Neural cell (in vitro differentiated cells): ENCODE measurements at regions not wholly inside any gene's neighbourhood (a gene's known extent, or its start where the extent isn't known, plus 50 kb on each side); places are given as distances from the start of the nearest gene placed in this dataset.

Experiments
- H2AFZ ChIP-seq: fragments of 200-600, 300-800 bp; sonication (generic), shearing (Covaris generic); 2 replicates; pipeline ENCODE4 v1.6.0; 2014; ENCODE audit warnings: low read depth, mild to moderate bottlenecking, antibody characterized with exemption, low read length, moderate library complexity
- H3F3A ChIP-seq: fragments of 200-600 bp; shearing (Covaris generic); 2 replicates; pipeline ENCODE4 v1.6.1; 2016; ENCODE audit warnings: mild to moderate bottlenecking, moderate library complexity, mixed read lengths, antibody characterized with exemption, low read length; ENCODE audit not compliant: insufficient read depth, poor library complexity, severe bottlenecking
- H3K27ac ChIP-seq: fragments of 200-600, 300-800 bp; sonication (generic), shearing (Covaris generic); 2 replicates; pipeline ENCODE4 v1.5.1; 2014; ENCODE audit warnings: mild to moderate bottlenecking, low read length, moderate library complexity
- H3K27me3 ChIP-seq: fragments of 300-800, 200-600 bp; sonication (generic), shearing (Covaris generic); 2 replicates; pipeline ENCODE4 v1.6.0; 2014; ENCODE audit warnings: mild to moderate bottlenecking, low read depth, low read length, moderate library complexity; ENCODE audit not compliant: insufficient read depth
- H3K36me3 ChIP-seq: fragments of 300-800, 200-600 bp; sonication (generic), shearing (Covaris generic); 2 replicates; pipeline ENCODE4 v1.5.1; 2014; ENCODE audit warnings: mild to moderate bottlenecking, antibody characterized with exemption, low read length, moderate library complexity; ENCODE audit not compliant: insufficient read depth
- H3K4me2 ChIP-seq: fragments of 300-800, 200-600 bp; sonication (generic), shearing (Covaris generic); 2 replicates; pipeline ENCODE4 v1.6.0; 2014; ENCODE audit warnings: mild to moderate bottlenecking, low read length
- H3K4me3 ChIP-seq: fragments of 300-800, 200-600 bp; sonication (generic), shearing (Covaris generic); 2 replicates; pipeline ENCODE4 v1.5.1; 2014; ENCODE audit warnings: mild to moderate bottlenecking, low read length, moderate library complexity
- H3K79me2 ChIP-seq: fragments of 200-600 bp; shearing (Covaris generic); replicated peaks from 2 replicates; pipeline ENCODE4 v1.6.0; 2014; ENCODE audit warnings: mild to moderate bottlenecking, low read length, moderate library complexity; ENCODE audit not compliant: insufficient read depth
- H3K9ac ChIP-seq: fragments of 300-800, 200-600 bp; sonication (generic), shearing (Covaris generic); 2 replicates; pipeline ENCODE4 v1.6.1; 2016; ENCODE audit warnings: mild to moderate bottlenecking, low read length, mixed read lengths
- H3K9me2 ChIP-seq: fragments of 200-600 bp; shearing (Covaris generic); 2 replicates; pipeline ENCODE4 v1.6.1; 2016; ENCODE audit warnings: mild to moderate bottlenecking, low read length, mixed read lengths; ENCODE audit not compliant: insufficient read depth
- H3K9me3 ChIP-seq: fragments of 200-600, 300-800 bp; sonication (generic), shearing (Covaris generic); 2 replicates; pipeline ENCODE4 v1.6.1; 2016; ENCODE audit warnings: mild to moderate bottlenecking, mixed run types, low read length, moderate library complexity, mixed read lengths
- H4K20me1 ChIP-seq: fragments of 200-600 bp; shearing (Covaris generic); 2 replicates; pipeline ENCODE4 v1.6.1; 2016; ENCODE audit warnings: mild to moderate bottlenecking, mixed run types; ENCODE audit not compliant: insufficient read depth
- EP300 ChIP-seq: fragments of 450-650 bp; conservative IDR thresholded peaks from 2 replicates; pipeline ENCODE4 v1.6.1; 2014; ENCODE audit warnings: antibody characterized with exemption, mild to moderate bottlenecking, moderate library complexity; ENCODE audit not compliant: poor library complexity, severe bottlenecking
- EZH2 ChIP-seq: fragments of 200-600, 300-800 bp; shearing (Covaris generic), sonication (generic); IDR thresholded peaks from 2 replicates; pipeline ENCODE4 v1.6.1; 2014; ENCODE audit warnings: antibody characterized with exemption, low read length, borderline replicate concordance, mild to moderate bottlenecking; ENCODE audit not compliant: insufficient read depth, poor library complexity, severe bottlenecking
- MXI1 ChIP-seq: fragments of 450-650 bp; conservative IDR thresholded peaks from 2 replicates; pipeline ENCODE4 v1.6.1; 2014; ENCODE audit warnings: antibody characterized with exemption, mild to moderate bottlenecking; ENCODE audit not compliant: poor library complexity, severe bottlenecking
- POLR2AphosphoS5 ChIP-seq: IDR thresholded peaks from 2 replicates; pipeline ENCODE4 v1.6.1; 2012
- RAD21 ChIP-seq: fragments of 450-650 bp; conservative IDR thresholded peaks from 2 replicates; pipeline ENCODE4 v1.6.1; 2014; ENCODE audit warnings: antibody characterized with exemption, mild to moderate bottlenecking, moderate library complexity
- REST ChIP-seq: IDR thresholded peaks from 2 replicates; pipeline ENCODE4 v1.6.1; 2012; ENCODE audit warnings: borderline replicate concordance
- SMC3 ChIP-seq: fragments of 450-650 bp; conservative IDR thresholded peaks from 2 replicates; pipeline ENCODE4 v1.6.1; 2014; ENCODE audit warnings: antibody characterized with exemption, mild to moderate bottlenecking, moderate library complexity; ENCODE audit not compliant: poor library complexity
- TAF1 ChIP-seq: IDR thresholded peaks from 2 replicates; pipeline ENCODE4 v1.6.1; 2012; ENCODE audit warnings: low read depth
- TF ChIP-seq, protein P1 (sequence below): fragments of 450-650 bp; IDR thresholded peaks from 2 replicates; pipeline ENCODE4 v1.5.1; 2014; ENCODE audit warnings: antibody characterized with exemption, mild to moderate bottlenecking, moderate library complexity; ENCODE audit not compliant: poor library complexity, severe bottlenecking

- TF ChIP-seq SMC3 = no peak
- TF ChIP-seq, protein P1, sequence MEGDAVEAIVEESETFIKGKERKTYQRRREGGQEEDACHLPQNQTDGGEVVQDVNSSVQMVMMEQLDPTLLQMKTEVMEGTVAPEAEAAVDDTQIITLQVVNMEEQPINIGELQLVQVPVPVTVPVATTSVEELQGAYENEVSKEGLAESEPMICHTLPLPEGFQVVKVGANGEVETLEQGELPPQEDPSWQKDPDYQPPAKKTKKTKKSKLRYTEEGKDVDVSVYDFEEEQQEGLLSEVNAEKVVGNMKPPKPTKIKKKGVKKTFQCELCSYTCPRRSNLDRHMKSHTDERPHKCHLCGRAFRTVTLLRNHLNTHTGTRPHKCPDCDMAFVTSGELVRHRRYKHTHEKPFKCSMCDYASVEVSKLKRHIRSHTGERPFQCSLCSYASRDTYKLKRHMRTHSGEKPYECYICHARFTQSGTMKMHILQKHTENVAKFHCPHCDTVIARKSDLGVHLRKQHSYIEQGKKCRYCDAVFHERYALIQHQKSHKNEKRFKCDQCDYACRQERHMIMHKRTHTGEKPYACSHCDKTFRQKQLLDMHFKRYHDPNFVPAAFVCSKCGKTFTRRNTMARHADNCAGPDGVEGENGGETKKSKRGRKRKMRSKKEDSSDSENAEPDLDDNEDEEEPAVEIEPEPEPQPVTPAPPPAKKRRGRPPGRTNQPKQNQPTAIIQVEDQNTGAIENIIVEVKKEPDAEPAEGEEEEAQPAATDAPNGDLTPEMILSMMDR = no peak
- no peak for TF ChIP-seq REST
- TF ChIP-seq TAF1 = no peak
- TF ChIP-seq RAD21 = no peak
- no peak for TF ChIP-seq EP300
- no peak for TF ChIP-seq EZH2
- TF ChIP-seq MXI1 = no peak
- no peak for TF ChIP-seq POLR2AphosphoS5
- Histone ChIP-seq H3F3A (no peaks in the 10 kb centered on the region), H4K20me1 (no peaks in the 10 kb centered on the region)
Observed at GRCh38 chr7:1317646-1318045, 85.0 kb downstream of the UNCX start.

GRCh38 chr7:1318051-1318450 is 85.4 kb downstream of the UNCX start:
- no peak for TF ChIP-seq MXI1
- TF ChIP-seq, protein P1 = no peak
- TF ChIP-seq REST = no peak
- TF ChIP-seq POLR2AphosphoS5 = no peak
- TF ChIP-seq RAD21 = no peak
- no peak for TF ChIP-seq EZH2
- no peak for TF ChIP-seq TAF1

More at GRCh38 chr7:1317646-1318045, 85.0 kb downstream of the UNCX start:
- no peaks in the 10 kb centered on the region for H3K9me2 ChIP-seq
- H3K4me3 ChIP-seq = no peak overlapping the region
- H3K27me3 ChIP-seq = no peaks in the 10 kb centered on the region
- H3K4me2 ChIP-seq = no peak overlapping the region
- H3K36me3 ChIP-seq = no peaks in the 10 kb centered on the region
- no peak overlapping the region for H2AFZ ChIP-seq
- H3K79me2 ChIP-seq = no peaks in the 10 kb centered on the region
- no peak overlapping the region for H3K27ac ChIP-seq
- no peaks in the 10 kb centered on the region for H3K9me3 ChIP-seq
- H3K9ac ChIP-seq = no peak overlapping the region

More at GRCh38 chr7:1318051-1318450, 85.4 kb downstream of the UNCX start:
- Histone ChIP-seq H3K9ac (no peak overlapping the region), H3K9me3 (no peaks in the 10 kb centered on the region), H3K36me3 (no peaks in the 10 kb centered on the region), H3K4me3 (no peak overlapping the region), H3K79me2 (no peaks in the 10 kb centered on the region), H3K27me3 (no peaks in the 10 kb centered on the region), H3K27ac (no peak overlapping the region), H2AFZ (no peak overlapping the region), H4K20me1 (no peaks in the 10 kb centered on the region), H3K4me2 (no peak overlapping the region), H3K9me2 (no peaks in the 10 kb centered on the region), H3F3A (no peaks in the 10 kb centered on the region)
